Body of pancreas (tissue), 4 donors: ENCODE measurements at regions not wholly inside any gene's neighbourhood (a gene's known extent, or its start where the extent isn't known, plus 50 kb on each side); places are given as distances from the start of the nearest gene placed in this dataset.

Experiments
- CTCF ChIP-seq, 7 experiments: fragments of 450-650 bp in 4 of 7; fragments of 200-600 bp in 3 of 7; sonication (generic) in 3 of 7; IDR thresholded peaks; one replicate each; pipeline ENCODE4 v1.5.1; 2016 to 2019; ENCODE audit warnings: antibody characterized with exemption in 7 of 7
- POLR2A ChIP-seq, 3 donors: fragments of 450-650 bp; IDR thresholded peaks; one replicate each; pipeline ENCODE4 v1.6.1; 2016; ENCODE audit warnings: antibody characterized with exemption in 3 of 3, mild to moderate bottlenecking in 2 of 3

GRCh38 chr9:85151162-85151561, 481.6 kb downstream of the NTRK2 start:
- no peak for TF ChIP-seq CTCF (IDR thresholded peaks at IDR 0.05)
- no peak for TF ChIP-seq POLR2A (IDR thresholded peaks at IDR 0.05)
